Mesothelial cell of epicardium (in vitro differentiated cells): ENCODE measurements at regions not wholly inside any gene's neighbourhood (a gene's known extent, or its start where the extent isn't known, plus 50 kb on each side); places are given as distances from the start of the nearest gene placed in this dataset.
A peak's percentile ranks its signal among the peaks of the same experiment; 100 is the strongest.

Experiments used
- DNase-seq, 2 experiments: peaks; one replicate each; pipeline ENCODE4 v3.0.0; 2021; ENCODE audit warnings: low spot score in 2 of 2; ENCODE audit not compliant: unreplicated experiment in 2 of 2
- H3K27ac Mint-ChIP-seq: 2 replicates; pipeline ENCODE4 v1.8.0; 2021; ENCODE audit warnings: mixed read lengths
- H3K27me3 Mint-ChIP-seq: 2 replicates; pipeline ENCODE4 v1.8.0; 2021; ENCODE audit warnings: low read depth, mixed read lengths
- H3K36me3 Mint-ChIP-seq: 2 replicates; pipeline ENCODE4 v1.8.0; 2021; ENCODE audit warnings: mixed read lengths
- H3K4me1 Mint-ChIP-seq: 2 replicates; pipeline ENCODE4 v1.8.0; 2021; ENCODE audit warnings: mixed read lengths
- H3K4me3 Mint-ChIP-seq: 2 replicates; pipeline ENCODE4 v1.8.0; 2021; ENCODE audit warnings: mild to moderate bottlenecking, moderate library complexity, mixed read lengths
- H3K9me3 Mint-ChIP-seq: 2 replicates; pipeline ENCODE4 v1.8.0; 2021; ENCODE audit warnings: mixed read lengths
- CTCF ChIP-seq: fragments of 200-600 bp; sonication (generic); IDR thresholded peaks from one replicate; pipeline ENCODE4 v1.5.0; 2021; ENCODE audit warnings: antibody characterized with exemption; ENCODE audit not compliant: unreplicated experiment

GRCh38 chr18:77894060-77894459 is 644.4 kb downstream of the GALR1 start:
- no peak overlapping the region for H3K27ac Mint-ChIP-seq
- H3K9me3 Mint-ChIP-seq: no peaks in the 10 kb centered on the region
- no peaks in the 10 kb centered on the region for H3K4me1 Mint-ChIP-seq
- no peak overlapping the region for H3K4me3 Mint-ChIP-seq
- DNase-seq: no peak
- no peaks in the 10 kb centered on the region for H3K36me3 Mint-ChIP-seq
- H3K27me3 Mint-ChIP-seq: peaks cover 44% of the 10 kb centered on the region
- TF ChIP-seq CTCF: no peak

- Mint-ChIP-seq H3K27ac (no peak overlapping the region), H3K36me3 (no peaks in the 10 kb centered on the region), H3K4me3 (no peak overlapping the region), H3K27me3 (peaks cover 49% of the 10 kb centered on the region), H3K9me3 (no peaks in the 10 kb centered on the region), H3K4me1 (no peaks in the 10 kb centered on the region)
- no peak for DNase-seq
- no peak for TF ChIP-seq CTCF
Observed at GRCh38 chr18:77895250-77895649, 645.6 kb downstream of the GALR1 start.

- Mint-ChIP-seq H3K4me3 (no peak overlapping the region), H3K9me3 (no peaks in the 10 kb centered on the region), H3K27ac (no peak overlapping the region), H3K36me3 (no peaks in the 10 kb centered on the region), H3K4me1 (no peaks in the 10 kb centered on the region), H3K27me3 (peaks cover 49% of the 10 kb centered on the region)
- no peak for DNase-seq
- TF ChIP-seq CTCF: no peak
Observed at GRCh38 chr18:77896586-77897252, 647.1 kb downstream of the GALR1 start.

GRCh38 chr18:77897606-77898005 is 648.0 kb downstream of the GALR1 start:
- Mint-ChIP-seq H3K4me3 (no peak overlapping the region), H3K27me3 (peaks cover 47% of the 10 kb centered on the region), H3K36me3 (no peaks in the 10 kb centered on the region), H3K9me3 (no peaks in the 10 kb centered on the region), H3K4me1 (no peaks in the 10 kb centered on the region), H3K27ac (no peak overlapping the region)
- no peak for TF ChIP-seq CTCF
- no peak for DNase-seq

- H3K27ac Mint-ChIP-seq: no peak overlapping the region
Observed at GRCh38 chr18:77899972-77900754, 650.5 kb downstream of the GALR1 start.

More at GRCh38 chr18:77899972-77900754, 650.5 kb downstream of the GALR1 start:
- H3K36me3 Mint-ChIP-seq: no peaks in the 10 kb centered on the region
- no peaks in the 10 kb centered on the region for H3K4me1 Mint-ChIP-seq
- H3K9me3 Mint-ChIP-seq: no peaks in the 10 kb centered on the region
- peaks cover 35% of the 10 kb centered on the region for H3K27me3 Mint-ChIP-seq
- peak; percentile 55 for TF ChIP-seq CTCF
- DNase-seq: peak; percentile 52 to 69
- peak overlapping the region; percentile 60 for H3K4me3 Mint-ChIP-seq
